Endothelial cell (in vitro differentiated cells): ENCODE measurements at regions not wholly inside any gene's neighbourhood (a gene's known extent, or its start where the extent isn't known, plus 50 kb on each side); places are given as distances from the start of the nearest gene placed in this dataset.

ENCODE experiments used
- DNase-seq: peaks from one replicate; pipeline ENCODE4 v3.0.0; 2021; ENCODE audit warnings: low spot score
- H3K27ac Mint-ChIP-seq: one replicate; pipeline ENCODE4 v1.8.0; 2021; ENCODE audit warnings: mixed read lengths, inconsistent platforms; ENCODE audit not compliant: unreplicated experiment
- H3K27me3 Mint-ChIP-seq: one replicate; pipeline ENCODE4 v1.8.0; 2021; ENCODE audit warnings: mild to moderate bottlenecking, moderate library complexity, mixed read lengths, inconsistent platforms; ENCODE audit not compliant: unreplicated experiment
- H3K36me3 Mint-ChIP-seq: one replicate; pipeline ENCODE4 v1.8.0; 2021; ENCODE audit warnings: mild to moderate bottlenecking, low read depth, mixed read lengths, inconsistent platforms; ENCODE audit not compliant: unreplicated experiment
- H3K4me1 Mint-ChIP-seq: one replicate; pipeline ENCODE4 v1.8.0; 2021; ENCODE audit warnings: mild to moderate bottlenecking, mixed read lengths, inconsistent platforms; ENCODE audit not compliant: unreplicated experiment
- H3K4me3 Mint-ChIP-seq: one replicate; pipeline ENCODE4 v1.8.0; 2021; ENCODE audit warnings: mild to moderate bottlenecking, mixed read lengths, inconsistent platforms; ENCODE audit not compliant: unreplicated experiment
- H3K9me3 Mint-ChIP-seq: one replicate; pipeline ENCODE4 v1.8.0; 2021; ENCODE audit warnings: mixed read lengths, inconsistent platforms; ENCODE audit not compliant: unreplicated experiment
- TF ChIP-seq, protein P1 (sequence below): fragments of 200-600 bp; sonication (generic); IDR thresholded peaks from one replicate; pipeline ENCODE4 v1.5.0; 2021; ENCODE audit warnings: antibody characterized with exemption; ENCODE audit not compliant: unreplicated experiment

DNA sequence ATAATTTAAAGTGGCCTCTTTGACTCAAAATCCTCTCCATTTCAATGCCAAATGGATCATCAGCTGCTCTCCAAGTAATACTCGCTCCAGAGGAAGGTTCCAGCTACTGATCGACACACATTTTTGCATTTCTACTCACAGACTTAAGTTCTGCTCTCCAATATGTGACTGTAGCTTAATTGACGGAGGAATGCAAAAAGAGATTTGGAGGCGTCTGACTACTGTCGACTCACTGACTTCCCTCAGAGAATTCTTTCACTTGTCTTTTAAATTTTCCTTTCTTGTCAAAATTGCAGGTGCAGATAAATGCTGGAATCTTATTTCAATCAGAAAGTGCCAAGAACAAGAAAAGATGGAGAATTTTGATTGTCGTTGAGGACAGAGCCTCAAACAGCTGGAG lies 84.1 kb upstream of the PAPOLG start:
- Mint-ChIP-seq H3K27ac (no peak overlapping the region), H3K36me3 (no peaks in the 10 kb centered on the region), H3K4me3 (no peak overlapping the region), H3K4me1 (no peaks in the 10 kb centered on the region), H3K9me3 (no peaks in the 10 kb centered on the region), H3K27me3 (no peaks in the 10 kb centered on the region)
- TF ChIP-seq, protein P1, sequence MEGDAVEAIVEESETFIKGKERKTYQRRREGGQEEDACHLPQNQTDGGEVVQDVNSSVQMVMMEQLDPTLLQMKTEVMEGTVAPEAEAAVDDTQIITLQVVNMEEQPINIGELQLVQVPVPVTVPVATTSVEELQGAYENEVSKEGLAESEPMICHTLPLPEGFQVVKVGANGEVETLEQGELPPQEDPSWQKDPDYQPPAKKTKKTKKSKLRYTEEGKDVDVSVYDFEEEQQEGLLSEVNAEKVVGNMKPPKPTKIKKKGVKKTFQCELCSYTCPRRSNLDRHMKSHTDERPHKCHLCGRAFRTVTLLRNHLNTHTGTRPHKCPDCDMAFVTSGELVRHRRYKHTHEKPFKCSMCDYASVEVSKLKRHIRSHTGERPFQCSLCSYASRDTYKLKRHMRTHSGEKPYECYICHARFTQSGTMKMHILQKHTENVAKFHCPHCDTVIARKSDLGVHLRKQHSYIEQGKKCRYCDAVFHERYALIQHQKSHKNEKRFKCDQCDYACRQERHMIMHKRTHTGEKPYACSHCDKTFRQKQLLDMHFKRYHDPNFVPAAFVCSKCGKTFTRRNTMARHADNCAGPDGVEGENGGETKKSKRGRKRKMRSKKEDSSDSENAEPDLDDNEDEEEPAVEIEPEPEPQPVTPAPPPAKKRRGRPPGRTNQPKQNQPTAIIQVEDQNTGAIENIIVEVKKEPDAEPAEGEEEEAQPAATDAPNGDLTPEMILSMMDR, result no peak
- no peak for DNase-seq

DNA sequence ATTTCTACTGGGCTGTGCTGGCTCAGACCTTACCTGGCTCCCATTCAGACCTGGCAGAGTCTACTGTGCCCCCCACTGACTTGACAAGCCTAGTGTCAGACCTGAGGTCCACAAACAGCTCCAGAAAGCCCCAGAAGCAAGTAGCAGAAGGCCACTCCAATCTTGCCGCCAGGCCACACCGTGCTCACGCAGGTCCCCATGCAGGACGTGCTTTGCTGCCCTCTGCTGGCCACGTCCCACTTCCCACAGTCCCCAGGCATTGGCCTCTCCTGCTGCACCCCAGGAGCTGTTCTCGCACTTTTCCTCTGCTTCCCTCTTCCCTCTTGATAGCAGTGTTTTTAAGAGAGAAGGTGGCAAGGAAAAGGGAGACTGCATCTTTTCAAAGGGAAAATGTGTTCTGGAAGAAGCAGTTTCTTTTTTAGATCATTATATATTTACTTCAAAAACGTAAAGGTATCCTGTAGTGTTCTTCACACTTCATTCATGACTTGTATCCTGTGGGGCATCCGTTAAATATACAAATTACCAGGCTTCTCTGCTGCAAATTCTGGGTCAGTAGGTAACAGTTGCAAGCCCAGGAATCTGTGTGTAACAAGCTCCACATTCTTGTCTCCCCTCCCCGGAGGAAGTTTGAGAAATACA lies 81.4 kb upstream of the PAPOLG start:
- TF ChIP-seq, protein P1, result peak; percentile 77
- Mint-ChIP-seq H3K9me3 (no peaks in the 10 kb centered on the region), H3K36me3 (no peaks in the 10 kb centered on the region), H3K27me3 (no peaks in the 10 kb centered on the region), H3K4me3 (no peak overlapping the region), H3K4me1 (no peaks in the 10 kb centered on the region), H3K27ac (no peak overlapping the region)
- DNase-seq, result peak; percentile 94

DNA sequence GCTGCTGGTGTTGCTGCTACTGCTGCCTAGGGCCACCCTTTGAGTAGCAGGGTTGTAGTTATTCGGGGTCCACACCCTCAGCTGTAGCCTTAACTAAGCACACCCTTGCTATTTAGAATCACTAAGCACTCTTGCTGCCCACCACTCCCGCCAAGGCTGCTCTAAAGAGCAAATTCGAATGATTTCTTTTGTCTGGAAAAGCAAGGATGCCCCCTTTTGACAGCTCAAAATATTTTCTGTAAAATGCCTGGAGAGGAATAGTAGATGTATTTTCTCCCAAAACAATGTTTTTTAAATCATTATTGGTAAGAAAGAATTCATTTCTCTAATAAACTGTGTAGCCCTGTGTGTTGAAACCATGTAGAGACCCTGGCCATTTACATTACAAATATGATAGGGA lies 80.8 kb upstream of the PAPOLG start:
- H3K36me3 Mint-ChIP-seq, result no peaks in the 10 kb centered on the region
- peaks cover 1% of the 10 kb centered on the region for H3K27me3 Mint-ChIP-seq
- H3K9me3 Mint-ChIP-seq, result no peaks in the 10 kb centered on the region
- H3K4me3 Mint-ChIP-seq, result no peak overlapping the region
- DNase-seq, result no peak
- TF ChIP-seq, protein P1, result no peak
- no peaks in the 10 kb centered on the region for H3K4me1 Mint-ChIP-seq
- no peak overlapping the region for H3K27ac Mint-ChIP-seq

DNA sequence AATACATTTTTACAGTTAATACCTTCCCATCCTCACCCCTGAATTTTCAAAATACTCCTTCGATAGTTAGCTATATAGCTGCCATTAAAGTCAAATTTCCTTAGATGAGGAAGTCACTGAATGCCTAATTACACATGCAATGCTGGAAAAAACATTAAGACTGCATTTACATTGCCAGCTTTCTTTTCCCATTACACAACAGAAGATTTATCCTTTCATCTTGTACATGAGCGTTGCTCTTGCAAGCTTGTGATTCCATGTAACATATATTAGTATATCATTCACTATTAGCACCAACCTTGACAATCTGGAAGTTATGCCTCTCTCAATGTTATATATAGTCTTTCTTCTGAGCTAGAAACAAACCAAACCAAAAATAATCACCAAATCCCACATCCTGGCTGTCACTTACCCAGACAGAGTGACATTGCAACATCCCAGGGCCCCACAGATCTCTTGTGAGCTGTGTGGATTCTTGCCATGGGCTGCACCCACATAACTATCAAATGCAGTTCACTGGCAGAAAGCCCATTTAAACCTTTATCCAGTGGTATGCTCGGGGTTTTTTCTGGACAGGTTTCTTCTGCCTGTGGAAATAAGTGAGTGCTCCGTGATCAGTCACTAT lies 79.2 kb upstream of the PAPOLG start:
- TF ChIP-seq, protein P1, result no peak
- Mint-ChIP-seq H3K27me3 (peaks cover 1% of the 10 kb centered on the region), H3K4me1 (no peaks in the 10 kb centered on the region), H3K4me3 (no peak overlapping the region), H3K9me3 (no peaks in the 10 kb centered on the region), H3K27ac (no peak overlapping the region), H3K36me3 (no peaks in the 10 kb centered on the region)
- no peak for DNase-seq

DNA sequence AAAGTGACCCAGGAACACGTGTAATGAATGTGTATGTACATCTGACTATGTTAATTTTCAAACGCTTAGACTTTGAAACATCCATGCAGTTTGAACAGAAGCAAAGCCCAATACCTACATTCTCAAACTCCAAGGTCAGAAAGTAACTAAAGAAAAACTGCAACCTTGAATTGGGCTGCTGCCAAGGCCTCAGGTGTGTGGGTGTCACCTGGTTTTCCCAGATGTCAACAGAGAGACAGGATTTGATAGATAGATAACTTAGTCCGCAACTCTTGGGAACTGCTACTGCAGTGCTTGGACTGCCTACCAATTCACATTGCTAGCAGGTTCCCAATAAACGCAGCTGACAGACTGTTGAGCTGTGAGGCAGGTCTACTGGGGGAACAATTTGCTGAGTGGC lies 78.7 kb upstream of the PAPOLG start:
- Mint-ChIP-seq H3K27ac (no peak overlapping the region), H3K27me3 (peaks cover 1% of the 10 kb centered on the region), H3K9me3 (no peaks in the 10 kb centered on the region), H3K4me3 (no peak overlapping the region), H3K36me3 (no peaks in the 10 kb centered on the region), H3K4me1 (no peaks in the 10 kb centered on the region)
- DNase-seq, result no peak
- TF ChIP-seq, protein P1, result no peak
